Esophagus muscularis mucosa (tissue), 4 donors: ENCODE measurements at regions not wholly inside any gene's neighbourhood (a gene's known extent, or its start where the extent isn't known, plus 50 kb on each side); places are given as distances from the start of the nearest gene placed in this dataset.

ENCODE experiments used
- DNase-seq: peaks from one replicate; pipeline ENCODE4 v3.0.0-alpha.2; 2017; ENCODE audit errors: extremely low spot score
- H3K27ac ChIP-seq, 4 donors: fragments of 200-600 bp; sonication (generic); replicated peaks in 1 of 4; 1 replicate in 3 of 4; 2 replicates in 1 of 4; pipeline ENCODE4 v1.5.1; 2016 to 2019; ENCODE audit warnings: mild to moderate bottlenecking in 1 of 4
- H3K27me3 ChIP-seq, 4 donors: fragments of 200-600 bp; sonication (generic); one replicate each; pipeline versions ENCODE4 v1.5.1 to v1.6.0; 2016 to 2019
- H3K36me3 ChIP-seq, 4 donors: fragments of 200-600 bp; sonication (generic); one replicate each; pipeline ENCODE4 v1.5.1; 2016 to 2019
- H3K4me1 ChIP-seq, 4 donors: fragments of 200-600 bp; sonication (generic); one replicate each; pipeline ENCODE4 v1.5.1; 2016 to 2019
- H3K4me3 ChIP-seq, 4 donors: fragments of 200-600 bp; sonication (generic); 1 replicate in 2 of 4; 2 replicates in 2 of 4; pipeline ENCODE4 v1.5.1; 2016 to 2019; ENCODE audit warnings: mild to moderate bottlenecking in 4 of 4, moderate library complexity in 1 of 4
- H3K9me3 ChIP-seq, 4 donors: fragments of 200-600 bp; sonication (generic); 1 replicate in 3 of 4; 2 replicates in 1 of 4; pipeline ENCODE4 v1.5.1; 2016 to 2019
- CTCF ChIP-seq, 3 experiments: fragments of 200-600 bp in 2 of 3; fragments of 450-650 bp in 1 of 3; sonication (generic) in 2 of 3; IDR thresholded peaks; one replicate each; pipeline ENCODE4 v1.5.1; 2017 to 2019; ENCODE audit warnings: antibody characterized with exemption in 3 of 3, mild to moderate bottlenecking in 2 of 3, moderate library complexity in 1 of 3
- EP300 ChIP-seq: sonication (generic); formaldehyde crosslinking; IDR thresholded peaks from one replicate; pipeline ENCODE4 v1.6.1; 2017; ENCODE audit warnings: antibody characterized with exemption
- POLR2A ChIP-seq: fragments of 450-650 bp; IDR thresholded peaks from one replicate; pipeline ENCODE4 v1.6.1; 2017; ENCODE audit warnings: antibody characterized with exemption, moderate library complexity, mild to moderate bottlenecking, low read depth
- POLR2AphosphoS5 ChIP-seq, 2 donors: sonication (generic); formaldehyde crosslinking; IDR thresholded peaks; one replicate each; pipeline ENCODE4 v1.6.1; 2017; ENCODE audit warnings: antibody characterized with exemption in 2 of 2
- WGBS: methylation state at CpG from one replicate; pipeline ENCODE4 v1.1.5; 2018; 5-methylcytosine and 5-hydroxymethylcytosine counted together
- intact Hi-C: fragments of 100-400 bp; cut with DNase I; formaldehyde crosslinking; loops from one replicate; pipeline ENCODE4 v1.15.1; 2023

GRCh38 chr9:99430301-99430700, 208.2 kb downstream of the SEC61B start:
- WGBS: 84% methylated on average over 2 of the region's 2 CpGs
- H3K27me3 ChIP-seq: no peaks in the 10 kb centered on the region
- H3K36me3 ChIP-seq: no peaks in the 10 kb centered on the region
- H3K4me3 ChIP-seq: no peak overlapping the region
- TF ChIP-seq POLR2AphosphoS5 (IDR thresholded peaks at IDR 0.05) (no peak), CTCF (IDR thresholded peaks at IDR 0.05) (no peak), EP300 (no peak), POLR2A (no peak)
- intact Hi-C loops: no loop called here
- H3K27ac ChIP-seq: no peak overlapping the region
- no peaks in the 10 kb centered on the region for H3K9me3 ChIP-seq
- H3K4me1 ChIP-seq: no peaks in the 10 kb centered on the region
- peak; percentile 47 for DNase-seq

- intact Hi-C loops: no loop called here
Measured at GRCh38 chr9:99431103-99431502, 209.0 kb downstream of the SEC61B start.

GRCh38 chr9:99432075-99432474, 210.0 kb downstream of the SEC61B start:
- Histone ChIP-seq H3K4me1 (no peaks in the 10 kb centered on the region), H3K9me3 (no peaks in the 10 kb centered on the region), H3K27me3 (no peaks in the 10 kb centered on the region), H3K27ac (no peak overlapping the region), H3K36me3 (no peaks in the 10 kb centered on the region), H3K4me3 (no peak overlapping the region)
- peak; percentile 66 for DNase-seq
- TF ChIP-seq EP300 (no peak), POLR2A (no peak), POLR2AphosphoS5 (IDR thresholded peaks at IDR 0.05) (no peak), CTCF (IDR thresholded peaks at IDR 0.05) (no peak)
- 92% methylated on average over 4 of the region's 4 CpGs for WGBS
- intact Hi-C loops: no loop called here

More at GRCh38 chr9:99431103-99431502, 209.0 kb downstream of the SEC61B start:
- Histone ChIP-seq H3K27me3 (no peaks in the 10 kb centered on the region), H3K4me1 (no peaks in the 10 kb centered on the region), H3K36me3 (no peaks in the 10 kb centered on the region), H3K9me3 (no peaks in the 10 kb centered on the region), H3K4me3 (no peak overlapping the region), H3K27ac (no peak overlapping the region)
- DNase-seq: no peak
- 44% methylated on average over 1 of the region's 1 CpG for WGBS
- TF ChIP-seq CTCF (IDR thresholded peaks at IDR 0.05) (no peak), POLR2A (no peak), POLR2AphosphoS5 (IDR thresholded peaks at IDR 0.05) (no peak), EP300 (no peak)

- Histone ChIP-seq H3K9me3 (no peaks in the 10 kb centered on the region), H3K27me3 (no peaks in the 10 kb centered on the region), H3K4me3 (no peak overlapping the region), H3K27ac (no peak overlapping the region), H3K36me3 (no peaks in the 10 kb centered on the region), H3K4me1 (no peaks in the 10 kb centered on the region)
- DNase-seq: no peak
- TF ChIP-seq EP300: no peak
- TF ChIP-seq CTCF (IDR thresholded peaks at IDR 0.05): no peak
- TF ChIP-seq POLR2A: no peak
- TF ChIP-seq POLR2AphosphoS5 (IDR thresholded peaks at IDR 0.05): no peak
- intact Hi-C loops: no loop called here
- 80% methylated on average over 4 of the region's 4 CpGs for WGBS
Measured at GRCh38 chr9:99433095-99433494, 211.0 kb downstream of the SEC61B start.

- intact Hi-C loops: no loop called here
- Histone ChIP-seq H3K27me3 (no peaks in the 10 kb centered on the region), H3K9me3 (no peaks in the 10 kb centered on the region), H3K4me1 (no peaks in the 10 kb centered on the region), H3K36me3 (no peaks in the 10 kb centered on the region), H3K27ac (no peak overlapping the region), H3K4me3 (no peak overlapping the region)
- DNase-seq: peak; percentile 88
- 34% methylated on average over 2 of the region's 3 CpGs for WGBS
- TF ChIP-seq EP300 (no peak), CTCF (IDR thresholded peaks at IDR 0.05) (no peak), POLR2A (no peak), POLR2AphosphoS5 (IDR thresholded peaks at IDR 0.05) (no peak)
Measured at GRCh38 chr9:99433555-99433954, 211.5 kb downstream of the SEC61B start.
